SIG-M5 treated with dmso at 0.1 percent for 504 hours (cell line): ENCODE measurements at regions not wholly inside any gene's neighbourhood (a gene's known extent, or its start where the extent isn't known, plus 50 kb on each side); places are given as distances from the start of the nearest gene placed in this dataset.

Source experiments
- DNase-seq: peaks from one replicate; lab custom pipeline; 2025; ENCODE audit not compliant: unreplicated experiment; lab: John Stamatoyannopoulos, UW

GRCh38 chr5:143761663-143762062 is 50.3 kb upstream of the HMHB1 start:
- no peak for DNase-seq

- no peak for DNase-seq
Measured at GRCh38 chr5:143760755-143761154, 51.2 kb upstream of the HMHB1 start.

GRCh38 chr5:143760131-143760505 is 51.8 kb upstream of the HMHB1 start:
- no peak for DNase-seq

- no peak for DNase-seq
Measured at GRCh38 chr5:143759396-143760130, 52.4 kb upstream of the HMHB1 start.

GRCh38 chr5:143758750-143759149 is 53.2 kb upstream of the HMHB1 start:
- DNase-seq: no peak

- DNase-seq: no peak
Measured at GRCh38 chr5:143758015-143758414, 53.9 kb upstream of the HMHB1 start.

- no peak for DNase-seq
Measured at GRCh38 chr5:143757116-143757515, 54.8 kb upstream of the HMHB1 start.

GRCh38 chr5:143755966-143756365 is 56.0 kb upstream of the HMHB1 start:
- DNase-seq: no peak

- DNase-seq: no peak
Measured at GRCh38 chr5:143752165-143752850, 59.7 kb upstream of the HMHB1 start.

- DNase-seq: no peak
Measured at GRCh38 chr5:143751342-143751741, 60.6 kb upstream of the HMHB1 start.

GRCh38 chr5:143749581-143750205 is 62.3 kb upstream of the HMHB1 start:
- no peak for DNase-seq

GRCh38 chr5:143748516-143748915 is 63.4 kb upstream of the HMHB1 start:
- DNase-seq: no peak

- no peak for DNase-seq
Measured at GRCh38 chr5:143742951-143743350, 69.0 kb upstream of the HMHB1 start.

GRCh38 chr5:143741421-143741820 is 70.5 kb upstream of the HMHB1 start:
- DNase-seq: peak; percentile 73

GRCh38 chr5:143740956-143741355 is 71.0 kb upstream of the HMHB1 start:
- DNase-seq: no peak

GRCh38 chr5:143739746-143740145 is 72.2 kb upstream of the HMHB1 start:
- no peak for DNase-seq

GRCh38 chr5:143738417-143739401 is 73.3 kb upstream of the HMHB1 start:
- no peak for DNase-seq

GRCh38 chr5:143737062-143737461 is 74.9 kb upstream of the HMHB1 start:
- no peak for DNase-seq

- DNase-seq: no peak
Measured at GRCh38 chr5:143734456-143734780, 77.5 kb upstream of the HMHB1 start.

- no peak for DNase-seq
Measured at GRCh38 chr5:143733665-143734455, 78.1 kb upstream of the HMHB1 start.
